ENCODE measurements at regions not wholly inside any gene's neighbourhood (a gene's known extent, or its start where the extent isn't known, plus 50 kb on each side); places are given as distances from the start of the nearest gene placed in this dataset.

DNA sequence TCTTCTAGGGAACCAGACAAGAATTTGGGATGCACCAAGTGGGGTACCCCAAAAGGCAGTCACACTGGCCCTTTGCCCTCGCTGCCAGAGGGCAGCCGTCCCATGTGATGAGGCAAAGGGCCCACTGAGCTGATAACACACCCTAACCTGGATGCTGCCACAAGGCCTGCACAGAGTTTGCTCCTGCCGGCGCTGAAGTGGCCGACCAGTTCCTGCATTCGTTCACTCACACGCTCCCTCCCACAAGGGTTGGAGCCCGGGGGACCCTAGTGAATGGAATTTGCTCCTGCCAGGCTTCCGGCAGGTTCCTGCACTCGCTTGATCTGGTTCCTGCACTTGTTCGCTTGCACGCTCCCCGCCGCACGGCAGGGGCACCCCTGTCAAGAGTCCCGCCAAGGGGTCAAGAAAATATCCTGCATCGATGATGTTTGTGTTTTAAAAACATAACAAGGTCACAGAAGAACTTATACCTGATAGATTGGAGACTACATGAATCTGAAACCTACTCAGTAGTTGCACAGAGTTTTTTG, 296.4 kb upstream of the VCX start:
- no peak for TF ChIP-seq EZH2 (IDR thresholded peaks at IDR 0.05; ENCODE audit: low read depth)
- no peak for TF ChIP-seq CTCF (conservative IDR thresholded peaks at IDR 0.05)
